Activated naive CD8-positive, alpha-beta T cell treated with anti-CD3 and anti-CD28 coated beads, Interleukin-2, amount 10 ng/mL, durations not matched to agents 7 days and 5 days (primary cell): ENCODE measurements at regions not wholly inside any gene's neighbourhood (a gene's known extent, or its start where the extent isn't known, plus 50 kb on each side); places are given as distances from the start of the nearest gene placed in this dataset.
"Not testable (repeated sequence)": the region's sequence is repeated elsewhere in the genome, so short reads cannot be mapped to it uniquely, and the experiment has no call there.

Experiments used
- ATAC-seq: fragments of 150-1000 bp; cut with Tn5 transposase; one replicate; pipeline ENCODE4 v1.10.0; 2021; ENCODE audit warnings: low read depth, moderate library complexity
- POLR2A ChIA-PET: fragments of 350-600 bp; sonication (Branson Sonifier 250); formaldehyde crosslinking; loops from one replicate; lab custom pipeline; 2021; ENCODE audit warnings: antibody characterized with exemption; lab: Charles Lee
- DNase-seq: peaks from one replicate; pipeline ENCODE4 v3.0.0; 2021
- H3K27ac Mint-ChIP-seq: one replicate; pipeline ENCODE4 v1.8.0; 2022; ENCODE audit warnings: mild to moderate bottlenecking, mixed read lengths
- H3K27me3 Mint-ChIP-seq: one replicate; pipeline ENCODE4 v1.8.0; 2022; ENCODE audit warnings: mild to moderate bottlenecking, moderate library complexity, mixed read lengths
- H3K36me3 Mint-ChIP-seq: one replicate; pipeline ENCODE4 v1.8.0; 2021; ENCODE audit warnings: mild to moderate bottlenecking, mixed read lengths
- H3K4me1 Mint-ChIP-seq: one replicate; pipeline ENCODE4 v1.8.0; 2021; ENCODE audit warnings: mixed read lengths
- H3K4me3 Mint-ChIP-seq: one replicate; pipeline ENCODE4 v1.8.0; 2022; ENCODE audit warnings: mild to moderate bottlenecking, moderate library complexity, mixed read lengths
- H3K9me3 Mint-ChIP-seq: one replicate; pipeline ENCODE4 v1.8.0; 2021; ENCODE audit warnings: mixed read lengths

DNA sequence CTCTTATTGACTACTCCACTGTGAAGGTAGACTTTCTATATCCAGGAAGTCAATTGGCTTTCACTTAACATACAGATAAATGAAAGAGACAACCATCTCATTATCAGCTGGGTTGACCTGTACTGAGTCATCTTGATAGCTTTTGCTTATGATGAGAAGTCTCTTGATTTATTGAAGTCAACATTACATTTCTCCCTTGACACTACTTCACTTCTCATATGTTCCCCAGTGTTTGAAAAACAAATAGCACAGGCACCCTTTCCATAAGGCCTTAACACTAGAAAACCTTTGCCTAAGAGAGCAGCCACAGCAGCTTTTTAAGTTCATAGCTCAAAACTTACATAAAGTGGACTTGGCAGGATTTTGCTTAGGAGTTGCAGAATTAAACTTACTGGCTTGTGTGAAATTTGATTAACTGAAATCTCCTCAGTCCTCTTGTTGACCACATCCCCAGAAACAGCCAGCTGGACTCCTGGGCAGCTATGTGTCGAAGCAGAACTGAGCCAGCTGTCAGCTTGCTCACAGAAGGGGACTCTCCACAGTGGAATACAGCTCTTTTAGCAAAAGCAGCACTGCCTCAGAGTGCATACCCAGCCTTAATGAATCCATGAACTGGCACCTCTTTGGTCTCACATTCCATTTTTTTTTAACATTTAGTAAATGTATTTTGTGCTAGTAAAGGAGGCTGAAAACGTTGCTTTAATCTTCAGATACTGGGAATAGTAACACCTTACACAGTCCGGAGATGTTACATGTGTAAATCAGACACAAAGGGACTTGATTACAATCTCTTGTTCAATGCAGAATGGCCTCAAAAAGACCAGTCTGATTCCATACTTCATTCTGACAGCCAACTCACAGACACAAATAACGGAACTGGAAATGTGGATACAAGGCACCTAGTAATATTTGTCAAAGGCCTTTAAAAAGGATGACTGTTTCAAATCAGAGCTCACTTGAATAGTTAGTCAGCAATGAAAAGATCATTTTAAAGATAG is 1532.7 kb downstream of the HACE1 start:
- Mint-ChIP-seq H3K9me3 (no peaks in the 10 kb centered on the region), H3K36me3 (no peaks in the 10 kb centered on the region), H3K27ac (no peak overlapping the region), H3K4me1 (no peaks in the 10 kb centered on the region), H3K27me3 (no peaks in the 10 kb centered on the region), H3K4me3 (no peak overlapping the region)
- no peak for DNase-seq
- POLR2A ChIA-PET = no interaction called here
- no peak for ATAC-seq

DNA sequence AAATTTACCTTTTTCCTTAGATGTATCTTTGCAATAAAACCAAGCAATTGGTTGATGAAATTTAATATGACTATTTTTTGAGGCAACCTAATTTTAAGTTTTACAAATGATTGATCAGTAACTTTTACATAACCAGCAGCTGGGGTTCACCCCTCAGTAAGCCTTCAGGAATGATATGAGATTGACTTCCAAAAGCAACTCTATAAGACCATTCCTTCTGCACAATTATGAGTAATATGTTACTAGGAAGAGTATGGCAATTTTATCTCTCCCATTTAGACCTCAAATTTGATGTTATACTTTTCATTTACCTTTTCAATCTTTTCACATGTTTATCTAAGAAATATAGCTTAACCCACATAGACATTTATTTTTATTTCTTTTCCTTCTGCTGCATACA is 1546.3 kb downstream of the HACE1 start:
- POLR2A ChIA-PET = no interaction called here
- Mint-ChIP-seq H3K4me3 (no peak overlapping the region), H3K27ac (no peak overlapping the region), H3K36me3 (no peaks in the 10 kb centered on the region), H3K4me1 (no peaks in the 10 kb centered on the region), H3K27me3 (no peaks in the 10 kb centered on the region), H3K9me3 (no peaks in the 10 kb centered on the region)
- DNase-seq (no peak), ATAC-seq (no peak)

DNA sequence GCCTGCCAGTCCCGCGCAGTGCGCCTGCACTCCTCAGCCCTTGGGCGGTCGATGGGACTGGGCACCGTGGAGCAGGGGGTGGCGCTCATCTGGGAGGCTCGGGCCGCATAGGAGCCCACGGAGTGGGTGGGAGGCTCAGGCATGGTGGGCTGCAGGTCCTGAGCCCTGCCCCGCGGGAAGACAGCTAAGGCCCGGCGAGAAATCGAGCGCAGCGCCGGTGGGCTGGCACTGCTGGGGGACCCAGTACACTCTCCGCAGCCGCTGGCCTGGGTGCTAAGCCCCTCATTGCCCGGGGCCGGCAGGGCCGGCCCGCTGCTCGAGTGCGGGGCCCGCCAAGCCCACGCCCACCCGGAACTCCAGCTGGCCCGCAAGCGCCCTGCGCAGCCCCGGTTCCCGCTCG is 1565.3 kb downstream of the HACE1 start:
- H3K4me3 Mint-ChIP-seq, POLR2A ChIA-PET, ATAC-seq, H3K9me3 Mint-ChIP-seq, H3K27ac Mint-ChIP-seq, H3K27me3 Mint-ChIP-seq, DNase-seq, H3K4me1 Mint-ChIP-seq, H3K36me3 Mint-ChIP-seq: not testable (repeated sequence)

DNA sequence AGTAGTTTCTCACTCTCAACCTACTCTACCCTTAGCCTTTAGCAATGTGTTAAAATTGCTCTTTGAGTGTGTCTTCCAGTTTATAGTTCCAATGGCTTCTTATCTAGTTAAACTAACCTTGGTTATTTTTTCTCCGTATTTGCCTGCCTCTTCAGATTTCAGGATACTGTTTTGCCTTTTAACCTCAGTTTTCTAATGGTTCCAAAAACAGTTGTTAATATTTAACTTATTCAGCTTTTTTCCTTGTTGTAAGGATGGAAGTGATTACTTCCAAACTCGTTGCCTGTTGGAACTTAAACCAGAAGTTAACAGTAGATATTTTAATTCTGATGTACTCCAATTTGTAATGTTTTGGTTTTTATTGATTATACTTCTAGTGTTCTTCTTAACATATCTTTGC is 1574.9 kb downstream of the HACE1 start:
- H3K27ac Mint-ChIP-seq = no peak overlapping the region
- POLR2A ChIA-PET = no interaction called here
- H3K4me3 Mint-ChIP-seq = no peak overlapping the region
- no peaks in the 10 kb centered on the region for H3K36me3 Mint-ChIP-seq
- no peaks in the 10 kb centered on the region for H3K4me1 Mint-ChIP-seq
- DNase-seq (no peak), ATAC-seq (no peak)
- H3K27me3 Mint-ChIP-seq = no peaks in the 10 kb centered on the region
- peaks cover 2% of the 10 kb centered on the region for H3K9me3 Mint-ChIP-seq

DNA sequence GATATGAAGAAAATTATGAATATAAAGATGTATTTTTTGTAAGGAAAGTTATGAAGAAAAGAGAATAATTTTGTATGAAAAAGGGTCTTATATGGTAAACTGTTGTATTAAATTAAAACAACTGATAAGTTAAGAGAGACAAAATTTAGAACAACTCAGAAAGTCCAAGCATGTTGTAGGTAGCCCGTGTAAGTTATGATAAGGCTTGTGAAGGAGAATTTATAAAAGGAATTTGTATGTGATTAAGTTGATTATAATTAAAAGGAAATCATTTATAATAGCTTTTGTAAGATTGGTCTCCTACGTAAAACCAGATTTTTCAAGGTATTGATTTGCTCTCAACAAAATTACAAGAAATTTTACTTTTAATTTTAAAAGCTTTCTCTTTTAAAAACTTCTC is 1579.3 kb downstream of the HACE1 start:
- no peaks in the 10 kb centered on the region for H3K27me3 Mint-ChIP-seq
- POLR2A ChIA-PET = no interaction called here

DNA sequence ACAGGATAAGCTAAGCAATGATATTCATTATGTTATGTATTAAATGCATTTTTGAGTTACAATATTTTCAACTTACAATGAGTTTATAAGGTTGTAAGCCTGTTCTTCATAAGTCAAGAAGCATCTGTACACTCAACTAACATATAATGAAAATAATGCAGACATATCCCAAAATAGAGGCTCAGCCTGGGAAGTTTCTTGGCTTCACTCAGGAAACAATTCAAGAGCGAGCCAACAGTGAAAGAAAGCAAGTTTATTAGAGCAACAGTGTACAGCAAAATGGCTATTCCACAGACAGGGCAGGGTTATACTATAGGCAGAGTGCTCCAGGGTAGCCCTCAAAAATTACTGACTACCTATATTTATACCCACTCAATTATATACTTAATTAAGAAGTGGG is 1581.8 kb downstream of the HACE1 start:
- DNase-seq (no peak), ATAC-seq (no peak)
- Mint-ChIP-seq H3K27me3 (no peaks in the 10 kb centered on the region), H3K9me3 (no peaks in the 10 kb centered on the region), H3K4me3 (no peak overlapping the region), H3K36me3 (no peaks in the 10 kb centered on the region), H3K4me1 (no peaks in the 10 kb centered on the region), H3K27ac (no peak overlapping the region)
- POLR2A ChIA-PET = no interaction called here

More for the DNA sequence above, 1579.3 kb downstream of the HACE1 start:
- Mint-ChIP-seq H3K4me1 (no peaks in the 10 kb centered on the region), H3K9me3 (peaks cover under 1% of the 10 kb centered on the region), H3K4me3 (no peak overlapping the region), H3K36me3 (no peaks in the 10 kb centered on the region), H3K27ac (no peak overlapping the region)
- no peak for ATAC-seq
- no peak for DNase-seq

DNA sequence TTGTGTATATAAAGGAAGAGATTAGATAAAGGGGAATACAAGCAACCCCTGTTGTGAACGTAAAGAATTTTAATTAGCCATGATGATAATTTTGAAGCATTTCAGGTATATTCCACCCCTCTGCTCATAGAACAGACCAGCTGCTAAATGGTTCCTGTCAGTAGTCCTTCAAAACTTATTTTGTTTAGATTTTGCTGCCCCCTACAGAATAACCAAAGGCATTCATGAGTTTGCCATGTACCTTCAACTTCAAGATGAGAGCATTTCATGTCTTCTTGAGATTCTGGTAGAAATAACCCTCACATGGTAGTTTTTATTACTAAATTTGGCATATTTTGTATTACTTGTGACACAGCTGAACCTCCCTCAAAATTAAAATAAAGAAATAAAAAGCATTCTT is 1586.7 kb downstream of the HACE1 start:
- Mint-ChIP-seq H3K27me3 (no peaks in the 10 kb centered on the region), H3K9me3 (no peaks in the 10 kb centered on the region), H3K27ac (no peak overlapping the region), H3K4me3 (no peak overlapping the region), H3K4me1 (no peaks in the 10 kb centered on the region), H3K36me3 (no peaks in the 10 kb centered on the region)
- ATAC-seq = no peak
- DNase-seq = no peak
- POLR2A ChIA-PET = no interaction called here

DNA sequence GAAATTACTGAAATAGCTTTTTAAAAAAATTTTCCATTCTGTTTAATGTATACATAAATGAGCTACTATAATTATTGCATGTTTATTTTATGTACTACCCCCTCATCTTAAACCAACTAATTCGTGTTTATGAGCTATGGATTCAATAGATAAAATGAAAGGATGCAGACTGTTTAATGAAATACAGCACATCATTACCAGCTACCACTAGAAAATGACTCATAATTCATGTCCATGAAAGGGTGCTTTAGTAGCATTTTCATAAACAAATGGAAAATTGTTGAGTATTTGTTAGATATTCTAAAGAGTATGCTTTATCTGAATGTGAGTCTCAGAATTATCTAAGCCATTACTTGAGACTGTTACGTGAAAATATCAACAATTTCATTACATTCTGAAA is 1590.1 kb downstream of the HACE1 start:
- no peak overlapping the region for H3K4me3 Mint-ChIP-seq
- no peaks in the 10 kb centered on the region for H3K36me3 Mint-ChIP-seq
- no peaks in the 10 kb centered on the region for H3K27me3 Mint-ChIP-seq
- no peak overlapping the region for H3K27ac Mint-ChIP-seq
- POLR2A ChIA-PET = no interaction called here
- peaks cover 2% of the 10 kb centered on the region for H3K9me3 Mint-ChIP-seq
- DNase-seq (no peak), ATAC-seq (no peak)
- H3K4me1 Mint-ChIP-seq = no peaks in the 10 kb centered on the region

DNA sequence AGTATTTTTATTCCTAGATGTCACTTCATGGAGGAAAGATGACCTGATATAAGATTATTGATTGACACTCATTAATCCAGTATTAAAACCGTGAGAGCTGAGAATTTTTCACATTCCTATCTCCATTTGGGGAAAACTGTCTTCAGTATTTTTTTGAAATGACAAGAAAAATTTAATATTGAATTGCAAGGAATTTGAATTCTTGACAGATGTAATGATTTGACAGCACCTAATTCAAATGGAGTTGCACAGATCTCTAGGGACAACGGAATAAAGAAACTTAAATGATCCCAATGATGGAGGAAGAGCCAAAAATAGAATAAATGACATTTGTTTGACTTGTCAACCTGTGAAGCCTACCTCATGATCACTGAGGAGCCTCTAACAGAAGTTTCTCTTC is 1591.4 kb downstream of the HACE1 start:
- no peaks in the 10 kb centered on the region for H3K27me3 Mint-ChIP-seq
- DNase-seq (no peak), ATAC-seq (no peak)
- no peak overlapping the region for H3K27ac Mint-ChIP-seq
- no peaks in the 10 kb centered on the region for H3K4me1 Mint-ChIP-seq
- POLR2A ChIA-PET = no interaction called here
- no peaks in the 10 kb centered on the region for H3K36me3 Mint-ChIP-seq
- H3K4me3 Mint-ChIP-seq = no peak overlapping the region
- peaks cover 5% of the 10 kb centered on the region for H3K9me3 Mint-ChIP-seq

DNA sequence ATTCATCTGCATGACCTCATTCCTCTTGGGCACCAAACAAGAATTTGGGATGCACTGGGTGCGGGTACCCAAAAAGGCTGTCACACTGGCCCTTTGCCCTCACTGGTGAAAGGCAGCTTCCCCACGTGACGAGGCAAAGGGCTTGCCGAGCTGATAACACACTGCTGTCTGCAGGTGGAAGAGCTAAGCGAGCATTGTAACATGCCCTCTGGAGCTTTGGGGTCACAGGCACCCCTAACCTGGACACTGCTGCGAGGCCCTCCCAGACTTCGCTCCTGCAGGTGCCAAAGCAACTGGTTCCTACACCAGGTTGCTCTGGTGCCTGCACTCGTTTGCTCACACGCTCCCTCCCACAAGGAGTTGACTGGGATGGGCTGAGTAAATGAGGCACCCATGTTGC is 1595.7 kb downstream of the HACE1 start:
- H3K4me3 Mint-ChIP-seq = no peak overlapping the region
- ATAC-seq (no peak), DNase-seq (no peak)
- no peaks in the 10 kb centered on the region for H3K36me3 Mint-ChIP-seq
- H3K9me3 Mint-ChIP-seq = peaks cover 5% of the 10 kb centered on the region
- H3K4me1 Mint-ChIP-seq = no peaks in the 10 kb centered on the region
- H3K27me3 Mint-ChIP-seq = no peaks in the 10 kb centered on the region
- H3K27ac Mint-ChIP-seq = no peak overlapping the region
- POLR2A ChIA-PET = no interaction called here

DNA sequence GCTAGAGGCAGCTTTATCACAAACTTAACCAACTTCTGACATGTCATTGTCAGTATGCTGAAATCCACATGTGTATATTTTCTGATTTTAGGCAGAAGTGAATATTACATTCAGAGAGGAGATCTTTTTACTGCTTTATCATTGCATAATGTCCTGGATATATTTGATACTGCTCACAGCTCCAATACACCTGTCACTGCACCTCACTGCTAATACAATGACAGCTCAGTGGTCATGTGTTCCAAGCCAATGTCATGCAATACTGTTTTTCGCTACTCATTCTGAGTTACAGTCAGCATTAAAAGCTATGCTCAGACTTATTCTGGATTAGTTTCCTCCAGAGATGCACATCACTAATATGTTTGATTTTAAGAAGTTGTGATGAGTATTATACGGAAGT is 1604.6 kb downstream of the HACE1 start:
- no peak overlapping the region for H3K27ac Mint-ChIP-seq
- no peaks in the 10 kb centered on the region for H3K27me3 Mint-ChIP-seq
- POLR2A ChIA-PET = no interaction called here
- no peak for ATAC-seq
- no peak overlapping the region for H3K4me3 Mint-ChIP-seq
- DNase-seq = no peak
- no peaks in the 10 kb centered on the region for H3K4me1 Mint-ChIP-seq
- peaks cover 1% of the 10 kb centered on the region for H3K9me3 Mint-ChIP-seq
- no peaks in the 10 kb centered on the region for H3K36me3 Mint-ChIP-seq

DNA sequence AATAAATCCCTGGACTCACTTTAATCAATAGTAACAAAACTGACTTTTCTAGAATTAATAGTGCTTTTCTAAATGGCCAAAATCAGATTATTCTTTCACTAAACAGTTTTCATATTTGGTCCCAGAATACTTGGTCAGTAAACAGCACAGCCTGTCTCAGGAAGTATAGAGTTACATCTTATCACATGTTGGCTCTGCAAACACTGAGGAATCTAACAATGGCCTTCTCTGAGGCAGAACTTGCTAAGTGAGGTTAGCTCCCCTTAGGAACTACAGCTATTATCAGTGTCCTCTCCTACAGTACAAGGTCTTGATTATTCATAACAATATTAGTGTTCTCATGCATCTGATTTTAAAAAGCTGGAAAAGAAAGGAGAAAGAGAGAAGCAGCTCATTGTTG is 1622.8 kb downstream of the HACE1 start:
- Mint-ChIP-seq H3K27me3 (no peaks in the 10 kb centered on the region), H3K4me3 (no peak overlapping the region), H3K27ac (no peak overlapping the region), H3K36me3 (no peaks in the 10 kb centered on the region), H3K4me1 (no peaks in the 10 kb centered on the region), H3K9me3 (no peaks in the 10 kb centered on the region)
- POLR2A ChIA-PET = no interaction called here
- no peak for ATAC-seq
- DNase-seq = no peak

DNA sequence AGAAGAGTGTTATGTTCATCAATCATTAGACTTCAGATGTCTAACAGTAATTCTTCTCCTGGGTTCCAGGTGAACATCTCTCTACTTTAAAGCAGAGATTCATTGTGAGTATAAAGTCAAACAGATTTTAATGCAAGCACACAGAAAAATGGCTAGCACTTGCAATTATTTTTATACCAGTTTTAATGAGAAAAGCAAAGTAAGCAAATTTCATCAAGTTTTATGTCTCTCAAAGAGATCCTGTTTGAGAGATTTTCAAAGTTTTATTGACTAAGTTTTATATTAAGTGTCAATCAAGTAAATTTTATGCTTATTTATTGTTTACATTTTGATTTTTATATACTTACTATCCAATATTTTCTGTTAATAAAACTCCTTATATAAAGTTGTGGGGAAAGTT is 1628.5 kb downstream of the HACE1 start:
- POLR2A ChIA-PET = no interaction called here
- Mint-ChIP-seq H3K9me3 (no peaks in the 10 kb centered on the region), H3K27ac (no peak overlapping the region), H3K27me3 (no peaks in the 10 kb centered on the region), H3K4me3 (no peak overlapping the region), H3K36me3 (no peaks in the 10 kb centered on the region), H3K4me1 (no peaks in the 10 kb centered on the region)
- DNase-seq (no peak), ATAC-seq (no peak)

DNA sequence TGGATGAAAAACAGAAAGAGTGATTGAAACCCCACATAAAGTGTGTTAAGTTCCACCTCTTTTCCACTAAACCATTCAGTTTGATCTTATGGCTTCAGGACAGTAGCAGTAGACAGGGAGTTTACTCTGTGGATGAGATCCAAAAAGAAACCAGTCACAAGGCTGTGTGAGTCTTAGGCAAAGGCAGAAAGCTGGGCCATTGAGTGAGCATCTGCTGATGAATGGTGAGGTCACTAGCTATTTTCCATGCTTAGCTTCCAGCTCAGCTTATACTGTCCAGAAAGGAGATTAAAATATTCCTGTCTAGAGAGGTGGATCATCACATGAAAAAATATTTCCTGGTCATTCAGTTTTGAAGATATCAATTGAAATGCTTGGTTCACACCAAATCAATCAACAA is 1643.9 kb downstream of the HACE1 start:
- no peak overlapping the region for H3K4me3 Mint-ChIP-seq
- no peaks in the 10 kb centered on the region for H3K4me1 Mint-ChIP-seq
- no peaks in the 10 kb centered on the region for H3K9me3 Mint-ChIP-seq
- ATAC-seq (no peak), DNase-seq (no peak)
- no peaks in the 10 kb centered on the region for H3K27me3 Mint-ChIP-seq
- POLR2A ChIA-PET = no interaction called here
- H3K27ac Mint-ChIP-seq = no peak overlapping the region
- no peaks in the 10 kb centered on the region for H3K36me3 Mint-ChIP-seq
